Lung (tissue), 11 donors: ENCODE measurements at regions not wholly inside any gene's neighbourhood (a gene's known extent, or its start where the extent isn't known, plus 50 kb on each side); places are given as distances from the start of the nearest gene placed in this dataset.

Source experiments
- ATAC-seq: fragments of 200-7000 bp; cut with Tn5 transposase; one replicate; pipeline ENCODE4 v1.9.1; 2020; ENCODE audit warnings: moderate number of reproducible peaks; ENCODE audit not compliant: insufficient read depth, low FRiP score
- DNase-seq, 3 donors: peaks; one replicate each; pipeline ENCODE4 v3.0.0-alpha.2; 2013 to 2017
- H3K27ac ChIP-seq, 2 donors: one replicate each; pipeline ENCODE4 v1.5.1; 2013; ENCODE audit warnings: mild to moderate bottlenecking in 2 of 2, moderate library complexity in 2 of 2, control low read depth in 1 of 2, inconsistent platforms in 1 of 2, low read depth in 1 of 2, low read length in 1 of 2
- H3K27me3 ChIP-seq, 3 donors: one replicate each; pipeline ENCODE4 v1.5.1; 2013; ENCODE audit warnings: low read length in 2 of 3; ENCODE audit not compliant: control insufficient read depth in 3 of 3, insufficient read depth in 3 of 3
- H3K36me3 ChIP-seq, 4 donors: one replicate each; pipeline ENCODE4 v1.5.1; 2013; ENCODE audit warnings: low read length in 4 of 4, mild to moderate bottlenecking in 1 of 4, moderate library complexity in 1 of 4; ENCODE audit not compliant: control insufficient read depth in 4 of 4, insufficient read depth in 4 of 4
- H3K4me1 ChIP-seq, 5 donors: one replicate each; pipeline ENCODE4 v1.5.1; 2013; ENCODE audit warnings: low read length in 5 of 5, mild to moderate bottlenecking in 2 of 5, moderate library complexity in 1 of 5; ENCODE audit not compliant: control insufficient read depth in 5 of 5, insufficient read depth in 5 of 5
- H3K4me3 ChIP-seq: one replicate; pipeline ENCODE4 v1.5.1; 2013; ENCODE audit warnings: mild to moderate bottlenecking, control low read depth, moderate library complexity
- H3K9ac ChIP-seq, 2 donors: one replicate each; pipeline ENCODE4 v1.5.1; 2013; ENCODE audit warnings: low read length in 2 of 2, control low read depth in 1 of 2; ENCODE audit not compliant: insufficient read depth in 1 of 2
- H3K9me3 ChIP-seq, 4 donors: one replicate each; pipeline ENCODE4 v1.5.1; 2013; ENCODE audit warnings: low read length in 3 of 4, mild to moderate bottlenecking in 1 of 4, moderate library complexity in 1 of 4; ENCODE audit not compliant: control insufficient read depth in 4 of 4, insufficient read depth in 3 of 4
- CTCF ChIP-seq: IDR thresholded peaks from 2 replicates; pipeline ENCODE4 v1.5.1; 2012; ENCODE audit warnings: mild to moderate bottlenecking; ENCODE audit errors: control extremely low read depth, extremely low read depth
- WGBS, 2 donors: extraction: QIAGEN DNeasy Blood & Tissue Kit; methylation state at CpG; one replicate each; pipeline ENCODE4 v1.1.7; 2013; 5-methylcytosine and 5-hydroxymethylcytosine counted together
- donor health status: control.
- donor health status: control.
- donor health status: Bipolar disorder and iron deficiency.
- donor health status: healthy.
- donor health status: DM: yes; HTN: yes; CAD: no.

DNA sequence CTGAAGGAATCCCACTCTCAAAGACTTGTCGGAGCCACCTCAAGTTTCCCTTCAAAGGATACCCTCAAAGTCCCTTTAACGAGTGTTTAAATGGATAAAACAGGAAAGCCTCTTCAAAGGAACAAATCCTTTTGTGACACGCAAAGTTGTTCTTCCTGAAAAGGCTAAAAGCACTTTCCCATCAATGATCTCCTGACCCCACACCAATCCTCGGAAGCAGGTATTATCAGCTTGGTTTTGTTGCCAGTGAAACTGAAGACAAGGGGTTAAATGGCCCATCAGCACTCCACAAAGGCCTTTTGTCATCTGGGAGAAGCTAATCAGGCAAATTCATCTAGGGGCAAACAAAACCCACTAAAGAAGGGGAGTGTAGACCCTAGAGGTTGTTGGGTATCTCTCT, 418.0 kb upstream of the ID2 start:
- Histone ChIP-seq H3K4me1 (peaks cover 0 to 12% (median 9%) of the 10 kb centered on the region in 5 donors), H3K4me3 (no peak overlapping the region), H3K27me3 (no peaks in the 10 kb centered on the region), H3K9me3 (no peaks in the 10 kb centered on the region), H3K9ac (no peak overlapping the region), H3K27ac (no peak overlapping the region), H3K36me3 (no peaks in the 10 kb centered on the region)
- no peak for TF ChIP-seq CTCF
- ATAC-seq (no peak), DNase-seq (no peak)
- WGBS, 2 donors, result 63 to 82% methylated on average over 4 of the region's 4 CpGs

GRCh38 chr2:8264981-8265380, 416.9 kb upstream of the ID2 start:
- peaks cover 0 to 12% (median 9%) of the 10 kb centered on the region in 5 donors for H3K4me1 ChIP-seq
- TF ChIP-seq CTCF, result no peak
- no peaks in the 10 kb centered on the region for H3K9me3 ChIP-seq
- no peak for ATAC-seq
- H3K27ac ChIP-seq, result no peak overlapping the region
- H3K9ac ChIP-seq, result no peak overlapping the region
- no peak overlapping the region for H3K4me3 ChIP-seq
- H3K36me3 ChIP-seq, result no peaks in the 10 kb centered on the region
- 95 to 97% methylated on average over 3 of the region's 3 CpGs for WGBS, 2 donors
- no peak for DNase-seq
- no peaks in the 10 kb centered on the region for H3K27me3 ChIP-seq

- Histone ChIP-seq H3K9me3 (no peaks in the 10 kb centered on the region), H3K9ac (no peak overlapping the region), H3K36me3 (no peaks in the 10 kb centered on the region), H3K4me3 (no peak overlapping the region), H3K27me3 (no peaks in the 10 kb centered on the region), H3K27ac (no peak overlapping the region), H3K4me1 (peaks cover 0 to 12% (median 9%) of the 10 kb centered on the region in 5 donors)
- 83 to 84% methylated on average over 5 of the region's 5 CpGs for WGBS, 2 donors
- TF ChIP-seq CTCF, result no peak
- ATAC-seq (no peak), DNase-seq (no peak)
Measured at GRCh38 chr2:8265476-8266226, 416.2 kb upstream of the ID2 start.

- no peaks in the 10 kb centered on the region for H3K36me3 ChIP-seq
- H3K9ac ChIP-seq, result no peak overlapping the region
- TF ChIP-seq CTCF, result no peak
- H3K4me3 ChIP-seq, result no peak overlapping the region
- ATAC-seq, result no peak
- H3K9me3 ChIP-seq, result no peaks in the 10 kb centered on the region
- H3K27me3 ChIP-seq, result no peaks in the 10 kb centered on the region
- WGBS, 2 donors, result 93 to 95% methylated on average over 3 of the region's 3 CpGs
- no peak for DNase-seq
- no peak overlapping the region for H3K27ac ChIP-seq
- peaks cover 0 to 12% (median 5%) of the 10 kb centered on the region in 5 donors for H3K4me1 ChIP-seq
Measured at GRCh38 chr2:8266563-8266962, 415.3 kb upstream of the ID2 start.
